ENCODE measurements at regions not wholly inside any gene's neighbourhood (a gene's known extent, or its start where the extent isn't known, plus 50 kb on each side); places are given as distances from the start of the nearest gene placed in this dataset.

DNA sequence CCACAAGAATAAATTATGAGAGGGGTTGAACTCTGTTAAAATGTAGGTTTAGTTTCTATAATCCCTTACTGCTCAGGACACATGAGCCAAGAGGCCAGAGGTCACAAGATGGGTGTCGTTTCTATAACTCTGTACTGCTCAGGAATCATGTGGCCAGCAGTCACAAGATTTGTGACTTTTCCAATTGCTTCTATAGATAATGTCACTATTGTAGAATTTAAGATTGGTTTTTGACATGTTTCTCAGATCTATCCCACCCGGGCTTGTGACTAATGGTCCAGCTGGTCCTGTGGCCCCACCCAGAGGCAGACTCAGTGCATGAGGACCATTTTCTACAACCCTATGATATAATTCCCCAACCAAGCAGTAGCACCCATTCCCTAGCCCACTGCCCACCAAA is 662.0 kb upstream of the KLF12 start:
- POLR2A ChIA-PET = no interaction called here
- ATAC-seq = no peak
- TF ChIP-seq ZNF207 (IDR thresholded peaks at IDR 0.05; ENCODE audit: borderline replicate concordance) (no peak), RXRA (CRISPR knock-in tag; IDR thresholded peaks at IDR 0.05) (no peak), ZNF451 (CRISPR knock-in tag; IDR thresholded peaks at IDR 0.05) (no peak), ZNF264 (CRISPR knock-in tag; IDR thresholded peaks at IDR 0.05) (no peak), TAF1 (CRISPR knock-in tag; IDR thresholded peaks at IDR 0.05) (no peak), SNRNP70 (IDR thresholded peaks at IDR 0.05; ENCODE audit: low read depth, low read length) (no peak), TRIM24 (CRISPR knock-in tag; IDR thresholded peaks at IDR 0.05) (no peak)

DNA sequence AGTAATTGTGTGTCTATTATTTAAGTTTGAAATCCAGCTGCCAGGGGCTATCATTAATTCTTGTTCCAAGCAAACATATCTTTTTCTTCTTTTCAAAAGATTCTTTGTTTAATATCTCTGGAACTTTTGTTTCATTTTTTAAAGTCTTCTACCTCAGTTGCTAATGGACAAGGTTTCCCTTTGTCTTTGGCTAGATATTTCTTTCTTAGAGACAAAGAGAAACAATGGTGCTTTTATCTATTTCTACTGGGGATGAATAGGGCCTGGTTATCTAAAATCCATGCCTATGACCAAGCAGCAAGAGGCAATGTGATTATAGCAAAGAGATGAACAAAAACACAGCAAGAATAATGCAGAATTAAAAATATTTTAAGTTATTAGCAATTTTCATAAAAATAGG is 661.3 kb upstream of the KLF12 start:
- no peak overlapping the region for H2AFZ ChIP-seq (ENCODE audit: low read length)
- no peak overlapping the region for H3K4me3 ChIP-seq (replicated peaks in 1 of 3; ENCODE audit: insufficient read depth in 1 of 3, low read depth in 2 of 3, low read length in 3 of 3)
- no TSS peak for BruUV-seq (replicated peaks)
- in situ Hi-C loops (cut with HindIII; ENCODE audit: extremely low pct_ligation_motif_present, low pct_unique_long_range_greater_than_20kb) = no loop called here
- no peaks in the 10 kb centered on the region for H3K79me2 ChIP-seq (ENCODE audit: insufficient read depth, low read length)
- no peaks in the 10 kb centered on the region for H3K27me3 ChIP-seq (ENCODE audit: control insufficient read depth in 1 of 2, insufficient read depth in 2 of 2, low read length in 2 of 2)
- ATAC-seq = no peak
- no peak overlapping the region for H3K27ac ChIP-seq (ENCODE audit: extremely low read length, insufficient read depth, low read length)
- no peaks in the 10 kb centered on the region for H3K4me1 ChIP-seq (ENCODE audit: insufficient read depth, low read length)
- intact Hi-C loops (cut with micrococcal nuclease; ENCODE audit: unreplicated experiment) = no loop called here
- H3K36me3 ChIP-seq (replicated peaks in 1 of 2; ENCODE audit: control insufficient read depth in 1 of 2, insufficient read depth in 2 of 2, low read length in 2 of 2) = no peaks in the 10 kb centered on the region
- no peak for DNase-seq (ENCODE audit: low spot score)
- TF ChIP-seq NRL (CRISPR knock-in tag; IDR thresholded peaks at IDR 0.05; ENCODE audit: borderline replicate concordance) = no peak
- TF ChIP-seq ATF1 (CRISPR knock-in tag; IDR thresholded peaks at IDR 0.05) = no peak
- TF ChIP-seq, protein P1, sequence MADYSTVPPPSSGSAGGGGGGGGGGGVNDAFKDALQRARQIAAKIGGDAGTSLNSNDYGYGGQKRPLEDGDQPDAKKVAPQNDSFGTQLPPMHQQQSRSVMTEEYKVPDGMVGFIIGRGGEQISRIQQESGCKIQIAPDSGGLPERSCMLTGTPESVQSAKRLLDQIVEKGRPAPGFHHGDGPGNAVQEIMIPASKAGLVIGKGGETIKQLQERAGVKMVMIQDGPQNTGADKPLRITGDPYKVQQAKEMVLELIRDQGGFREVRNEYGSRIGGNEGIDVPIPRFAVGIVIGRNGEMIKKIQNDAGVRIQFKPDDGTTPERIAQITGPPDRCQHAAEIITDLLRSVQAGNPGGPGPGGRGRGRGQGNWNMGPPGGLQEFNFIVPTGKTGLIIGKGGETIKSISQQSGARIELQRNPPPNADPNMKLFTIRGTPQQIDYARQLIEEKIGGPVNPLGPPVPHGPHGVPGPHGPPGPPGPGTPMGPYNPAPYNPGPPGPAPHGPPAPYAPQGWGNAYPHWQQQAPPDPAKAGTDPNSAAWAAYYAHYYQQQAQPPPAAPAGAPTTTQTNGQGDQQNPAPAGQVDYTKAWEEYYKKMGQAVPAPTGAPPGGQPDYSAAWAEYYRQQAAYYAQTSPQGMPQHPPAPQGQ (CRISPR knock-in tag; IDR thresholded peaks at IDR 0.05; ENCODE audit: borderline replicate concordance) = no peak
- ChIA-PET POLR2A (no interaction called here), CTCF (ENCODE audit: low intra/inter-chr PET ratio, low total read pairs) (no interaction called here)
- no peaks in the 10 kb centered on the region for H4K20me1 ChIP-seq (ENCODE audit: insufficient read depth, low read length)
- FAIRE-seq = no peak
- no peaks in the 10 kb centered on the region for H3K9me3 ChIP-seq (ENCODE audit: low read length)
- H3K4me2 ChIP-seq (ENCODE audit: low read depth, low read length) = no peak overlapping the region
- no peak overlapping the region for H3K9ac ChIP-seq (ENCODE audit: insufficient read depth, low read depth, low read length)

More for the DNA sequence above, 662.0 kb upstream of the KLF12 start:
- H3K4me3 ChIP-seq (replicated peaks in 1 of 3; ENCODE audit: insufficient read depth in 1 of 3, low read depth in 2 of 3, low read length in 3 of 3) = no peak overlapping the region
- H3K27ac ChIP-seq (ENCODE audit: extremely low read length, insufficient read depth, low read length) = no peak overlapping the region
- DNase-seq (ENCODE audit: low spot score) = no peak
- no peaks in the 10 kb centered on the region for H4K20me1 ChIP-seq (ENCODE audit: insufficient read depth, low read length)
- H3K9me3 ChIP-seq (ENCODE audit: low read length) = no peaks in the 10 kb centered on the region
- WGBS (ENCODE audit: low lambda C conversion rate) = 6% methylated on average over 2 of the region's 2 CpGs
- H3K4me2 ChIP-seq (ENCODE audit: low read depth, low read length) = no peak overlapping the region
- H3K9ac ChIP-seq (ENCODE audit: insufficient read depth, low read depth, low read length) = no peak overlapping the region
- H3K27me3 ChIP-seq (ENCODE audit: control insufficient read depth in 1 of 2, insufficient read depth in 2 of 2, low read length in 2 of 2) = no peaks in the 10 kb centered on the region
- H3K4me1 ChIP-seq (ENCODE audit: insufficient read depth, low read length) = no peaks in the 10 kb centered on the region
- CTCF ChIA-PET (ENCODE audit: low intra/inter-chr PET ratio, low total read pairs) = no interaction called here
- no peaks in the 10 kb centered on the region for H3K79me2 ChIP-seq (ENCODE audit: insufficient read depth, low read length)
- BruUV-seq (replicated peaks) = no TSS peak
- H3K36me3 ChIP-seq (replicated peaks in 1 of 2; ENCODE audit: control insufficient read depth in 1 of 2, insufficient read depth in 2 of 2, low read length in 2 of 2) = no peaks in the 10 kb centered on the region
- H2AFZ ChIP-seq (ENCODE audit: low read length) = no peak overlapping the region
- in situ Hi-C loops (cut with HindIII; ENCODE audit: extremely low pct_ligation_motif_present, low pct_unique_long_range_greater_than_20kb) (no loop called here), intact Hi-C loops (cut with micrococcal nuclease; ENCODE audit: unreplicated experiment) (no loop called here)
- no peak for FAIRE-seq
